Ovary (tissue), 3 donors: ENCODE measurements at regions not wholly inside any gene's neighbourhood (a gene's known extent, or its start where the extent isn't known, plus 50 kb on each side); places are given as distances from the start of the nearest gene placed in this dataset.

ENCODE experiments used
- EP300 ChIP-seq: sonication (generic); formaldehyde crosslinking; IDR thresholded peaks from one replicate; pipeline ENCODE4 v1.6.1; 2017; ENCODE audit warnings: antibody characterized with exemption
- POLR2A ChIP-seq: fragments of 450-650 bp; IDR thresholded peaks from one replicate; pipeline ENCODE4 v1.6.1; 2017; ENCODE audit warnings: antibody characterized with exemption, mild to moderate bottlenecking, moderate library complexity
- TF ChIP-seq, protein P1 (sequence below), 3 donors: fragments of 450-650 bp in 2 of 3; fragments of 200-600 bp in 1 of 3; IDR thresholded peaks; one replicate each; pipeline versions ENCODE4 v1.5.1 to v1.8.0; 2016 to 2022; ENCODE audit warnings: antibody characterized with exemption in 3 of 3, mild to moderate bottlenecking in 1 of 3
- donor health status: DM: no; HTN: no; CAD: no.

DNA sequence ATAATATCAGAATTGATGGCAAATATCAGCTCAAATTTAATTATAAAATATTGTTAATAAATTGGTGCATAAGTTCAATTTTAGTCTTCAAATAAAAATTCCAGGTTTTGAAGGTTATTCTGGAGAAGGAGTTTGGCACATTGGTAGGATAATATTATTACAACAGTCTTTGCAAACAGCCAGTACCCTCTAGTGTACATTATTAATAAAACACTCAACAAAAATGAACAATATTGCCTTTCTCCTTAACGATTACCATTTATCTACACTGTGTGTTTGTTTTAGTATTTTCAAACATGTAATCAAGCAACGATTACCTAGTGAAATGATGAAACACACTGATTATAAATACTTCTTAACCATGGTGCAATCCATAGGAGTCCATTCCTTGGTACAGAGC lies 334.0 kb upstream of the FSIP2 start:
- TF ChIP-seq, protein P1, sequence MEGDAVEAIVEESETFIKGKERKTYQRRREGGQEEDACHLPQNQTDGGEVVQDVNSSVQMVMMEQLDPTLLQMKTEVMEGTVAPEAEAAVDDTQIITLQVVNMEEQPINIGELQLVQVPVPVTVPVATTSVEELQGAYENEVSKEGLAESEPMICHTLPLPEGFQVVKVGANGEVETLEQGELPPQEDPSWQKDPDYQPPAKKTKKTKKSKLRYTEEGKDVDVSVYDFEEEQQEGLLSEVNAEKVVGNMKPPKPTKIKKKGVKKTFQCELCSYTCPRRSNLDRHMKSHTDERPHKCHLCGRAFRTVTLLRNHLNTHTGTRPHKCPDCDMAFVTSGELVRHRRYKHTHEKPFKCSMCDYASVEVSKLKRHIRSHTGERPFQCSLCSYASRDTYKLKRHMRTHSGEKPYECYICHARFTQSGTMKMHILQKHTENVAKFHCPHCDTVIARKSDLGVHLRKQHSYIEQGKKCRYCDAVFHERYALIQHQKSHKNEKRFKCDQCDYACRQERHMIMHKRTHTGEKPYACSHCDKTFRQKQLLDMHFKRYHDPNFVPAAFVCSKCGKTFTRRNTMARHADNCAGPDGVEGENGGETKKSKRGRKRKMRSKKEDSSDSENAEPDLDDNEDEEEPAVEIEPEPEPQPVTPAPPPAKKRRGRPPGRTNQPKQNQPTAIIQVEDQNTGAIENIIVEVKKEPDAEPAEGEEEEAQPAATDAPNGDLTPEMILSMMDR (IDR thresholded peaks at IDR 0.05): no peak
- no peak for TF ChIP-seq POLR2A
- no peak for TF ChIP-seq EP300
